ENCODE measurements at regions not wholly inside any gene's neighbourhood (a gene's known extent, or its start where the extent isn't known, plus 50 kb on each side); places are given as distances from the start of the nearest gene placed in this dataset.

DNA sequence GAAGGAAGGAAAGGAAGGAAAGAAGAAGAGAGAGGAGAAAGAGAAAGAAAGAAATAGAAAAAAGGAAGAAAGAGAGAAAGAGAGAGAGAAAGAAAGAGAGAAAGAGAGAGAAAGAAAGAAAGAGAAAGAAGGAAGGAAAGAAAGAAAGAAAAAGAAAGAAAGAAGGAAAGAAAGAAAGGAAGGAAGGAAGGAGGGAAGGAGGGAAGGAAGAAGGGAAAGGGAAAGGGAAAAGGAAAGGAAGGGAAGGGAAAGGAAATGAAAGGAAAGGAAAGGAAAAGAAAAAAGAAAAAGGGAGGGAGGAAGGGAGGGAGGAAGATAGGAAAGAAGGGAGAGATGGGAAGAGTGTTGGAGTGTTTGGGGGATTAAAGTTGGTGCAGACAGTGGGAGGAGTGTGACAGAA is 450.1 kb downstream of the GBE1 start:
- TF ChIP-seq, protein P1, sequence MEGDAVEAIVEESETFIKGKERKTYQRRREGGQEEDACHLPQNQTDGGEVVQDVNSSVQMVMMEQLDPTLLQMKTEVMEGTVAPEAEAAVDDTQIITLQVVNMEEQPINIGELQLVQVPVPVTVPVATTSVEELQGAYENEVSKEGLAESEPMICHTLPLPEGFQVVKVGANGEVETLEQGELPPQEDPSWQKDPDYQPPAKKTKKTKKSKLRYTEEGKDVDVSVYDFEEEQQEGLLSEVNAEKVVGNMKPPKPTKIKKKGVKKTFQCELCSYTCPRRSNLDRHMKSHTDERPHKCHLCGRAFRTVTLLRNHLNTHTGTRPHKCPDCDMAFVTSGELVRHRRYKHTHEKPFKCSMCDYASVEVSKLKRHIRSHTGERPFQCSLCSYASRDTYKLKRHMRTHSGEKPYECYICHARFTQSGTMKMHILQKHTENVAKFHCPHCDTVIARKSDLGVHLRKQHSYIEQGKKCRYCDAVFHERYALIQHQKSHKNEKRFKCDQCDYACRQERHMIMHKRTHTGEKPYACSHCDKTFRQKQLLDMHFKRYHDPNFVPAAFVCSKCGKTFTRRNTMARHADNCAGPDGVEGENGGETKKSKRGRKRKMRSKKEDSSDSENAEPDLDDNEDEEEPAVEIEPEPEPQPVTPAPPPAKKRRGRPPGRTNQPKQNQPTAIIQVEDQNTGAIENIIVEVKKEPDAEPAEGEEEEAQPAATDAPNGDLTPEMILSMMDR (IDR thresholded peaks at IDR 0.05; ENCODE audit: control extremely low read depth, extremely low read depth, low read depth, missing control alignments), result no peak

GRCh38 chr3:81308306-81308705 is 453.1 kb downstream of the GBE1 start:
- POLR2A ChIA-PET, result no interaction called here
- TF ChIP-seq, protein P1 (IDR thresholded peaks at IDR 0.05; ENCODE audit: control extremely low read depth, extremely low read depth, low read depth, missing control alignments), result no peak
- DNase-seq (ENCODE audit: extremely low spot score), result no peak
- CTCF ChIA-PET, result no interaction called here

More for the DNA sequence above, 450.1 kb downstream of the GBE1 start:
- ChIA-PET CTCF (no interaction called here), POLR2A (no interaction called here)
- no peak for DNase-seq (ENCODE audit: extremely low spot score)

DNA sequence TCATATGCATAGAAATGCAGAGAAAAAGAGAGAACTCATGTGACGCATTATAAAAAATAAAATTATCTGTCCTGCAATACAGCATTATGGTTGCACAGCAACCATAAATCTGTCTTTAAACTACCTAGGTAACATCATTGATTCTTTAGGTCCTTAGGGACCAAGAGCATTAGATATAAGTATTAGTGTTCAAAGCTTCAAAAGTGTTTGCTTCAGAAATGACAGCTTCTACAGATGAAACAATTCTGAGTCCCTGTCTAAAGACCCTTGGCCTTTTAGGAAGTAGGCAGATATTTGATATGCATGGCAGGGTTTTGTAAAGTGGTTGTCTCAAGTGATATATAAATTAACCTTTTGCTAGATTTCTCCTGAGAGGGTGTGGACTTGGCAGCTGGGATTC is 454.2 kb downstream of the GBE1 start:
- ChIA-PET POLR2A (no interaction called here), CTCF (no interaction called here)
- no peak for DNase-seq (ENCODE audit: extremely low spot score)
- TF ChIP-seq, protein P1 (IDR thresholded peaks at IDR 0.05; ENCODE audit: control extremely low read depth, extremely low read depth, low read depth, missing control alignments), result no peak

DNA sequence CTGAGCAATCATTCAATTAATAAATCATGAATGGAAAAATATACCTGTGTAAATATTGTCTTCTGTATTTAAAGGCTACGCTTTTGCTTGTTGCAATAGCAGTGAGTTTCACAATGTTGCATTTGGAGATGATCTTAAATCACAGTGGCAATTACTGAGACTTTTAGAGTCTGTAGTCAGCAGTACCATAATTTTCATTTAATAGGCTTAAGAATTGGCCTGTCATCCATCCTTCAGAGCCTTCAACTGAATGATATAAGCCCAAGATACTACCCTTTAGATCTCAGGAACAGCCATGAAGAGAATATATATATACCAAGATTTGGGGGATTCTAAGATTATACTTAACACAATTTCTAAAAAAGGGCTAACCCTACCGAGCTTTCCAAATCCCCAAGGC is 458.1 kb downstream of the GBE1 start:
- TF ChIP-seq, protein P1 (IDR thresholded peaks at IDR 0.05; ENCODE audit: control extremely low read depth, extremely low read depth, low read depth, missing control alignments), result no peak
- DNase-seq (ENCODE audit: extremely low spot score), result no peak
- ChIA-PET POLR2A (no interaction called here), CTCF (interaction anchor here (1.4 to 3.1 kb wide), 5 partner anchors 13 to 37 kb away, joined by 4 to 14 read pairs (median 10); no protein-coding TSS in a partner anchor)

- ChIA-PET POLR2A (no interaction called here), CTCF (interaction anchor here (0.7 to 3.1 kb wide), 16 partner anchors 10 to 94 kb away, joined by 3 to 14 read pairs (median 4); no protein-coding TSS in a partner anchor)
- DNase-seq (ENCODE audit: extremely low spot score), result peak; percentile 57
- TF ChIP-seq, protein P1 (IDR thresholded peaks at IDR 0.05; ENCODE audit: control extremely low read depth, extremely low read depth, low read depth, missing control alignments), result peak; percentile 75
Observed at GRCh38 chr3:81302045-81302444, 459.4 kb downstream of the GBE1 start.

DNA sequence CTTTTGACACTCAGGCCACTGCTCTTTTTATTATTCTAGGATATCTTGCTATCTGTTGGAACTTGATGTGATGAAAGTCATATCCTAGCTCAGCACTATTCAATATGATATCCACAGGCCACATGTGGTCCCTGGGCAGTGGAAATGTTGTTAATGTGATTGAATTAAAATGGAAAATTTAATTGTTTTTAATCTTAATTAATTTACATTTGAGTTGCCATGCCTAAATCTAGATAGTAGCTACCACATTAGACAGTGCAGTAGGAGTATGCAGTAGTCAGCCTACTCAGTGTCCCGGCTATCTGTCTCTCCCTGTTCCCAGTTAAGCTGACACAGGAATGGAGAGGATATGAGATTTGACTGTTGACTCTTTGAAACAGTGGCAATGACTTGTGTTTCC is 460.2 kb downstream of the GBE1 start:
- ChIA-PET CTCF (interaction anchor here (1.1 to 3.1 kb wide), 9 partner anchors 11 to 42 kb away, joined by 3 to 14 read pairs (median 5); no protein-coding TSS in a partner anchor), POLR2A (no interaction called here)
- TF ChIP-seq, protein P1 (IDR thresholded peaks at IDR 0.05; ENCODE audit: control extremely low read depth, extremely low read depth, low read depth, missing control alignments), result no peak
- no peak for DNase-seq (ENCODE audit: extremely low spot score)
